Heart left ventricle (tissue), 13 donors: ENCODE measurements at regions not wholly inside any gene's neighbourhood (a gene's known extent, or its start where the extent isn't known, plus 50 kb on each side); places are given as distances from the start of the nearest gene placed in this dataset.

Source experiments
- CTCF ChIP-seq, 12 donors: fragments of 200-600 bp; sonication (generic) in 4 of 12; IDR thresholded peaks; one replicate each; pipeline versions ENCODE4 v1.5.0 to v1.8.0; 2018 to 2022; ENCODE audit warnings: antibody characterized with exemption in 12 of 12, mild to moderate bottlenecking in 5 of 12
- POLR2A ChIP-seq, 2 donors: fragments of 450-650 bp; IDR thresholded peaks; one replicate each; pipeline ENCODE4 v1.6.1; 2017; ENCODE audit warnings: antibody characterized with exemption in 2 of 2, mild to moderate bottlenecking in 2 of 2, moderate library complexity in 2 of 2
- donor health status: ischemic (EF 13 %, LVEDD 7.1; RV severe dilation, severe dysfunction).
- donor health status: DM: no; HTN: yes; CAD: no.
- donor health status: DM: no; HTN: no; CAD: no.
- donor health status: ischemic (EF 25% LVEDD 6.9; RV normal size, moderate dysfunction).
- donor health status: ischemic (EF 25% LVEDD 5.7; RV mildly dilated, moderate dysfunction).
- donor health status: ischemic (EF 35%, LVEDD 5.7; RV mildly dilated, moderate dysfunction).
- donor health status: nonischemic (EF 11% LVEDD 7.7; RV severe dilation, severe dysfunction).
- donor health status: DM: yes; HTN: yes; CAD: no.
- donor health status: PGD.
- donor health status: ischemic (EF 29% LVEDD 5.4; RV normal size, mild dysfunction).
- donor health status: nonischemic (EF 23%, LVEDD 6.1; RV moderate dilation, normal function).

DNA sequence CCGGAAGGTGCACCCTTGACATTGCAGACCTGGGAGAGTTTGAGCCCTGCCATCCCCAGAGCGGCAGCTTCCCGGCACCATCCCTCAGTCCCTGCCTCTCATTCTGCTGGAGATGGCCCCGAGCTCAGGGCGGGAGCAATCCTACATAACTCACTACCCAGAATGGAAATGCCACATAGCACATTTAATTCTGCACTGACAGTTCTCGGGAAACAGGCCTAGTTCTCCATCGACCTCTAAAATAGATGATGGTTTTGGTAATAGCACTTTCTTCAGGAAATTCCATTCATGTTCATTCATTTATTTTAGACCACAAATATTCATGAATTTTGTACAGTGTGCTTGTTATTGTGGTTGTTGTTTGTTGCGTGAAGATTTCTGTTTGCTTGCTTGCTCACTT, 92.9 kb upstream of the SLC14A2 start:
- TF ChIP-seq POLR2A (IDR thresholded peaks at IDR 0.05) (no peak), CTCF (IDR thresholded peaks at IDR 0.05) (no peak)
